ENCODE measurements at regions not wholly inside any gene's neighbourhood (a gene's known extent, or its start where the extent isn't known, plus 50 kb on each side); places are given as distances from the start of the nearest gene placed in this dataset.

GRCh38 chr3:107428051-107428858 lies 51.0 kb downstream of the CCDC54 start:
- DNase-seq (ENCODE audit: low spot score) = no peak

GRCh38 chr3:107429320-107430181 lies 52.3 kb downstream of the CCDC54 start:
- DNase-seq (ENCODE audit: low spot score) = peak; percentile 58

DNA sequence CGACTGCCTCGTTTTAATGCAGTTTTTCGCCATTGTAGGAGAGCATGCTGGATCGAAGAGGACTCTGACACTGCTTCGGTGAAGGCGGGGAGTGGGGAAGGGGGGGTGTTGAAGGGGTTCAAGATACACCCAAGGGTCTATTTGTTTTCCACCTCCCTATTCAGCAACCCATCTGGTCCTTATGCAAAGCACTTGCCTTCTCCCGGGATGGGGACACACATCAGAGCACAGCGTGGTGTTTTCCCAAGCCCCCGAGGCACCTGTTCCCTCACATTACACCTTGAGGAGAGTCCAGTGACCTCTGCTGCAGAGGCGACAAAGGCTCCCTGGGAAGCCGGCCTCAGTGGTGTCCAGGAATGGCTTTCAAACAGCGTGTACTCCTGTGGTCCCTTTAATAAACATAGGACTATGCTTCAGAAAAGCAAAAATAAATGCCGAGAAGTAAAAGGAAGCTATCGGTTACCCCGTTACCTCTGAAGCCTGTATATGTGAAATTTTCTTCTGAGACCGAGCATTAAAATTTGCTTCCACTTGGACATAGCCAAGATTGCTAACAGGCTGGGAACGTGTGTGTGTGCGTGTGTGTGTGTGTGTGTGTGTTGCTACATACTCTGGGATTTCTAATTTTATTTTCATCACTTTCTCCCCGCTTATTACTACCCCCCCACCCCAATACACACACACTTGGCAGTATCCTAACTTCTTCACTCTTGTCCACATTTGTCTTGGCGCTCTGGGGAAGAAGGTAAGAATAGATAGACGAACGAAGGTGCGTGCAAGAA lies 53.2 kb downstream of the CCDC54 start:
- DNase-seq (ENCODE audit: low spot score) = no peak

DNA sequence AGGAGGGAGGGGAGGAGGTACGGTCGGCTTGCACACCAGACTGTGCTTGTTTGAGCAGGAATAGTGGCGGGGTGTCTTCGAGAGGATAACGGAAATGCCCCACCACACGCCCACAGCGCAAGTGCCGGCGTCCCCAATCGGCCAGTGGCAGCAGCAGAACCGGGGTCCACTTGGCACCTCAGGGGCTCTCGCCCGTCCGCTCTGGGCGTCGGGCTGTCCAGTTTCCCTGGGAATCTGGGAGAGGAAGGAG lies 53.7 kb downstream of the CCDC54 start:
- peak; percentile 16 for DNase-seq (ENCODE audit: low spot score)

GRCh38 chr3:107431246-107432012 lies 54.2 kb downstream of the CCDC54 start:
- peak; percentile 13 for DNase-seq (ENCODE audit: low spot score)

DNA sequence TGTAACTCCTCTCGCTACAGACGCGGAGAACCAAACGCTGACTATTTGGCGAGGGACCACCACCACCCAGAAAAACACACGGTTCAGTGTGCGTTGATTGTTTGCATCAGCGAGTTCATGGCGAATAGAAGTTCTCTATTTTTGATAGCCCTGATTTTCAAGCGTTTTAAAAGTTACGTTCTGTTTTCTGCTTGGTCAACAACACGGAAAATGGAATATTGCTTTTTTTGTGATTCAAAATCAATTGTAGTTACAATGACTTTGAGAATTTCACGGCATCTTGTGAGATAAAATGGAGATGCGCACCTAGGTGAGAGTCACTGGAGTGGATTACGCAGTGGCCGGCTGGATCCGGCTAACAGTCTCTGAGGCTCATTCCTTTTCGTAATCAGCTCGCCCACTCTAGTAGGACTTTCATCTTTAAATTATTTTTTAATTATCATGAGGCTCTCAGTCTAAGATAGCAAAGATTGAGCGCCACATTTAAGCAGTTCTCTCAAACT lies 54.8 kb downstream of the CCDC54 start:
- DNase-seq (ENCODE audit: low spot score) = no peak

GRCh38 chr3:107432646-107433045 lies 55.4 kb downstream of the CCDC54 start:
- DNase-seq (ENCODE audit: low spot score) = no peak

GRCh38 chr3:107436029-107436428 lies 58.8 kb downstream of the CCDC54 start:
- no peak for DNase-seq (ENCODE audit: low spot score)

GRCh38 chr3:107438671-107439070 lies 61.4 kb downstream of the CCDC54 start:
- no peak for DNase-seq (ENCODE audit: low spot score)

- no peak for DNase-seq (ENCODE audit: low spot score)
These were observed 64.4 kb downstream of the CCDC54 start for GRCh38 chr3:107441617-107442016.

DNA sequence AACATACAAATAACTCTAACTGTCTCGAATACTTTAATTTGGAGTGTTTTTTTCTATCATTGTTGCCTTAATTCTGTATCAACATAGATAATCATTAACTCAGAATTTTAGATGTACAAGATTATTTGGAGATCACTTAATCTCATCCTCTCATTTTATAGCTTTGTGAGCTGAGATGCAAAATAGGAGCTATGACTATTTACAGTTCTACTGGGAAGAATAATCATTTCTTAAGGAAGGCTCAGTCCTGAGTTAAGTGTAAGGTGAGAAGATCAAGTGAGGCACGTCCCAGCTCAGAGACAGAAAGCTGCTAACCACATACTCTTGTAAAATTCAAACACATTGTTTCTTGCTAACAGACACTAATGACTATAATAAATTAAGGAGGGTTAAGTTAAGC lies 66.2 kb downstream of the CCDC54 start:
- DNase-seq (ENCODE audit: low spot score) = no peak

GRCh38 chr3:107446706-107447105 lies 69.5 kb downstream of the CCDC54 start:
- no peak for DNase-seq (ENCODE audit: low spot score)

- DNase-seq (ENCODE audit: low spot score) = no peak
These were observed 72.4 kb upstream of the BBX start for GRCh38 chr3:107450254-107450893.

DNA sequence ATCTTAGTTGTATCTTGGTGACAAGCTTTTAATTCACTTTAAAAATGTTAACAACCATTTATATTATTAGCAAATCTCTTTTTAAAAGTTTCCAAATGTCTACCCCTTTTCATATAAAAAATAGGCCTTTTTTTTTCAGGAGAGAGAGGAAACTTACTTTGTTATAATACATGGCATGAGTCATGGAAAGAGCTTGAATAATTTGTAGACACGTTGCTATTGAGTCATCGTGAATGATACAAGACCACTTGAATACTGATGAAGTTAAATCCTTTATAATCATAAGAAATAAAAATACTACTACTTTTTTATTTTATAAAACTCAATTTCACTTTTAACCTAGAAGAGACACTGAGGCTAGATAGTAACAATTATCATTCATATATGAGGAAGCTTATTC lies 70.3 kb upstream of the BBX start:
- no peak for DNase-seq (ENCODE audit: low spot score)

DNA sequence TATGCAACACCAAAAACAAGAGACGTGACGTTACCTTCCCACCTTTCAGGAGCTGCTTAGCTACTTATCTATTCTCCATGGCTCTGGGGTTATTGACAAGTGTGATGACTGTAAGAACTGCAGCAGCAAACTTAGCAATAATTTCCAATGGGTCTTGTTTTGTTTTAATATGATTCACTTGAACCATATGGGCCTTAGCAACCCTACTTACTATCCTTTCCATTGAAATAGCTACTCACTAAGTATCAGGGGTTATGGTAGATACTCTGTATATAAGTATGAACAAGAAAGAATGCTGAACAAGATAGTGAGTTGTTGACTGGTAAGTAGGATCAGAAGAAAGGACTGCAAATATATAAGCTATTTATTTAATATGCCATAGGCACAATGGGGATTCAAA lies 69.3 kb upstream of the BBX start:
- no peak for DNase-seq (ENCODE audit: low spot score)

DNA sequence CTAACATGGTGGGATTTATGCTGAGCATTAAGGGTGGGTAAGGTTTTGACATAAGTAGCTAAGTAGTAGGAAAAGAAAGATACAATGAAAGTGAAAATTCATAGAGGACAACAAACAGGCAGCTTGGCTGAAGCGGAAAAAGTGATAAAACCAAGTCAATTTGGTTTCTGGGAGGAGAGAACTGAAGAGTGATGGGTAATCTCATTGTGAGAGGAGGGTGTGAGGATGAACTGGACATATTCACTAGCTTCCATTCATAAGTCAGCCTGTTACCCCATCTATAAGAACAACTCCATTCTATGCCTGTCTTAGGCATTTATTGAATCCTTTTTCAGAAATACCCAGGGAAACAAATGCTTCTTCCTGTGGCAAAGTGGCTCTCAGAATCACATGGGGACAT lies 67.1 kb upstream of the BBX start:
- DNase-seq (ENCODE audit: low spot score) = no peak

DNA sequence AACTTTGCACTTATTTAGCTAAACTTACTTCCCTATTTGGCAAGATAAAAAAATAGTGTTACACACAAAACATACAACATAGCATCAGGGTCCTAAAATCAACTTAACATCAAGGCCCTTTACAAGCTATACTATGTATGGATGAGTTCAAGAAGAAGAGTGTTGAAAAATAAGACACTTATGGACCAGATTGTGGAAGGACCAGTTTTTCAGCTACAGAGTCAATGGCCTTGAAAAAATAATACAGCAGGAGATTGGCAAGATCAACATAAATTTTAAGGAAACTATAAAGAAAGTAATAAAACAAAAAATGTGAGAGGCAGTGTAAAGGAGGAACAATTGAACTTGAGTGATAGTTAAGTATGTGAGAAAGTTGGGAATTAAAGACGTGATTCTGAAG lies 66.3 kb upstream of the BBX start:
- no peak for DNase-seq (ENCODE audit: low spot score)

DNA sequence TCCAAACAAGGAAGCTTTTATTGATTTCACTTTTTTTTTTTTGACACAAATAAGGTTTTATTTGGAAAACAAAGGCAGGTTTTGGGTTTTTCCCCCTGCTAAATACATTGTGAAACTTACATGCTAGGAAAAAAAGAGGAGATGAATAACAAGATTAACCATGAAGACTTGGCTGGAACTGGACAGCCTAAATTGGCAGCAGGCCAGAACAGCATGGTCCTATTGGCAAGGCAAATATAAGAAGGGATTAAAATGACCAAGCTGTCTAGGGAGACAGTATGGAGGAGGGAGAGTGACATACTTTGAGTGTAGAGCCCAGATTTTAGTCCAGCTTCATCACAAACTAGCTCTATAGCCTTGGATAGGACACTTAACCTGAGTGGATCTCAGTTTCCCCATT lies 63.9 kb upstream of the BBX start:
- no peak for DNase-seq (ENCODE audit: low spot score)

DNA sequence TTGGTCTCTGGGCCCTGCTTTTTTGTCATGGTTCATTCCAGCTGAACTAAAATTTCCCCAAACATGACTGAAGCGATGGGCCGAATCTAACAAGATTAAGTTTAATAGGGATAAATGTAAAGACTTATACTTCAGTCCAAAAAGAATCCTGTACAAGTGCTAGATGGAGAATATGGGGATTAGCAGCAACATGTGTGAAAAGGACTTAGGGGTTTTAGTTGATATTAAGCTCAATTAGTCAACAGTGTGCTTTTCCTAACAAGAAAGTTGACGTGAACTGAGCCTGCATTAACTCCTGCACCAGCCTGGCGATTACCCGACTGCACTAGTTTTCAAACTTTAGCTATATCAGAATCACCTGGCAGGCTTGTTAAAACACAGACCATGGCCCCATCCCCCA lies 61.0 kb upstream of the BBX start:
- DNase-seq (ENCODE audit: low spot score) = no peak

DNA sequence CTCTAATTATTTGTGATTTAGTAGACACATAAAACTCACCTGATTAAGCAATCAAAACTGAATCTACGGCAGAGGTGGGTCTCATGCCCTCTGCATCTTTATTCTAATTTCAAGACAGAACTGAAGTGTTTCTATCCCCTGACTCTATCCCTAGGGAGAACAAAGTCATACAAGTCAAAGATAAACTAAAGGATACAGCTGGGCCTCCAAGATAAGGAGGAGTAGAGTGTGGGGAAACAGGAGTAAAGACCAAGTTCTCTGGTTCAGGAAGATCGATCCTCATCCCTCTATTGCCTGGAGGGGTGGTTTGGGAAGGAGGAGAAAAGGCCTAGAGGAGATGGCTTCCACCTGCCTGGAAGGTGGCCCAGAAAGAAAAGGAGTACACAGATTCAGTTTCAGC lies 58.7 kb upstream of the BBX start:
- no peak for DNase-seq (ENCODE audit: low spot score)

DNA sequence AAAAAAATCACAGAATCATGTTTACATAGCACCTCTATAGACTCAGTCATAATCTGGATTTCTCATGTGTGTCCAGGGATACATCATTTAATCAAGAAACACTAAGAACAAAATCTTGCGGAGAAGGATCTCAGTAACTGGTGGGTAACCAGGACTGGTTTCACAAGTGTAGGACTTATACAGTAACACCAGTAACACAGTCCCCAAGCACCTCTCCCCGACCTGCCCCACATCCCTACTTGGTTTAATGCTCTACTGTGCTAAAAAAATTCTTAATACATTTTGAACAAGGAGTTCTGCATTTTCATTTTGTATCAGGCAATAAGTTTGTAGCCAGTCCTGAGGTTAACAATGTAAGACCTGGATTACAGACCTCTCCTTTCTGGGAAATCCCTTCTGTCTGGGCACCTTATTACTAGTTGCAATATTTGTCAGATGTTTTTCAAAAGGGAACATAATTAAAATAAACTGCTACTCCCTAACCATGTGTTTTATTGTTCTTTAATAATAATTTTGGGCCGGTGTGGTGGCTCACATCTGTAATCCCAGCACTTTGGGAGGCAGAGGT lies 57.6 kb upstream of the BBX start:
- DNase-seq (ENCODE audit: low spot score) = no peak

All from CD4-positive, alpha-beta T cell treated with Interleukin-6 at 100 ng/mL for 8 hours (primary cell).